Caco-2 (cell line): ENCODE measurements at regions not wholly inside any gene's neighbourhood (a gene's known extent, or its start where the extent isn't known, plus 50 kb on each side); places are given as distances from the start of the nearest gene placed in this dataset.

ENCODE experiments used
- BruUV-seq: library from RNA; stranded (reverse); fragments of 400-500 nt; replicated peaks from 2 replicates; lab custom pipeline; 2021; lab: Mats Ljungman, UMichigan
- CTCF ChIA-PET: fragments of 300-600 bp; sonication (Branson Sonifier 250); formaldehyde crosslinking; loops from one replicate; lab custom pipeline; 2022; ENCODE audit warnings: antibody characterized with exemption; lab: Charles Lee
- POLR2A ChIA-PET: fragments of 300-600 bp; sonication (Branson Sonifier 250); formaldehyde crosslinking; loops from one replicate; lab custom pipeline; 2022; ENCODE audit warnings: antibody characterized with exemption; lab: Charles Lee
- DNase-seq, 2 experiments: peaks; one replicate each; pipeline versions ENCODE4 v3.0.0 to v3.0.0-alpha.2; 2020 to 2022
- H3K27me3 ChIP-seq: replicated peaks from 2 replicates; pipeline ENCODE4 v1.6.0; 2011; ENCODE audit warnings: low read length; ENCODE audit not compliant: control insufficient read depth, insufficient read depth
- H3K36me3 ChIP-seq: 2 replicates; pipeline ENCODE4 v1.5.1; 2011; ENCODE audit warnings: low read length; ENCODE audit not compliant: control insufficient read depth, insufficient read depth
- H3K4me1 ChIP-seq: fragments of 250-450 bp; sonication (Bioruptor Pico); 2 replicates; pipeline ENCODE4 v1.5.1; 2020; ENCODE audit warnings: mild to moderate bottlenecking
- H3K4me3 ChIP-seq: 2 replicates; pipeline ENCODE4 v1.5.1; 2011; ENCODE audit warnings: low read depth, mild to moderate bottlenecking, control low read depth, low read length
- H3K9me3 ChIP-seq: fragments of 250-450 bp; sonication (Bioruptor Pico); 2 replicates; pipeline ENCODE4 v1.5.1; 2020; ENCODE audit warnings: mild to moderate bottlenecking, moderate library complexity
- H3K27ac Mint-ChIP-seq: one replicate; pipeline ENCODE4 v1.8.0; 2022; ENCODE audit warnings: mixed read lengths; ENCODE audit not compliant: unreplicated experiment
- H3K27me3 Mint-ChIP-seq: one replicate; pipeline ENCODE4 v1.8.0; 2022; ENCODE audit warnings: mixed read lengths; ENCODE audit not compliant: insufficient read depth, unreplicated experiment
- H3K36me3 Mint-ChIP-seq: one replicate; pipeline ENCODE4 v1.8.0; 2022; ENCODE audit warnings: mild to moderate bottlenecking, mixed read lengths; ENCODE audit not compliant: insufficient read depth, unreplicated experiment
- H3K4me1 Mint-ChIP-seq: one replicate; pipeline ENCODE4 v1.8.0; 2022; ENCODE audit warnings: low read depth, mixed read lengths; ENCODE audit not compliant: unreplicated experiment
- H3K4me3 Mint-ChIP-seq: one replicate; pipeline ENCODE4 v1.8.0; 2022; ENCODE audit warnings: mild to moderate bottlenecking, moderate library complexity, mixed read lengths; ENCODE audit not compliant: unreplicated experiment
- H3K9me3 Mint-ChIP-seq: one replicate; pipeline ENCODE4 v1.8.0; 2022; ENCODE audit warnings: mixed read lengths; ENCODE audit not compliant: unreplicated experiment
- intact Hi-C: fragments of 100-400 bp; cut with micrococcal nuclease; formaldehyde crosslinking; loops from one replicate; pipeline ENCODE4 v1.10.0; 2022; ENCODE audit not compliant: unreplicated experiment
- TF ChIP-seq, protein P1 (sequence below), 2 experiments: fragments of 200-600 bp in 1 of 2; IDR thresholded peaks; 1 replicate in 1 of 2; 2 replicates in 1 of 2; pipeline versions ENCODE4 v1.5.1 to v1.8.0; 2011 to 2022; ENCODE audit warnings: antibody characterized with exemption in 1 of 2, control low read depth in 1 of 2, inconsistent platforms in 1 of 2, low read depth in 1 of 2, low read length in 1 of 2, mild to moderate bottlenecking in 1 of 2, moderate library complexity in 1 of 2; ENCODE audit not compliant: insufficient read depth in 1 of 2, severe bottlenecking in 1 of 2, unreplicated experiment in 1 of 2

DNA sequence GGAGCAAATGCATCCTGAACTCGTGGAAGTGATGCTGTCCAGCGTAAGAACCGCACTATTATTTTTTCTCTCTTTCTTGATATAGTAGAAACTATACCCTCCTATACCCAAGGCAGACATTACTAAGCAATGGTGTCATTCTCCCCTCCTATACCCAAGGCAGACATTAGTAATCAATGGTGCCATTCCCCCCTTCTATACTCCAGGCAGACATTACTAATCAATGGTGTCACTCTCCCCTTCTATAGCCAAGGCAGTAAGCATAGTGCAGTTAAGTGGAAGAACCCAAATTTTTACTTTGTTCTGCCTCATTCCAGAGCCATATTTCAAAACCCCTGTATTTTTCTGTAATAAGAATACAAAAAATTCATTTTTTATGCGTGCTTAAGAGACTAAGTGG is 506.2 kb upstream of the EEF2KMT start:
- no peak for DNase-seq
- Mint-ChIP-seq H3K4me1 (no peaks in the 10 kb centered on the region), H3K4me3 (no peak overlapping the region), H3K36me3 (no peaks in the 10 kb centered on the region), H3K27ac (no peak overlapping the region), H3K9me3 (no peaks in the 10 kb centered on the region), H3K27me3 (peaks cover 3% of the 10 kb centered on the region)
- intact Hi-C loops: no loop called here
- BruUV-seq: no TSS peak
- Histone ChIP-seq H3K27me3 (no peaks in the 10 kb centered on the region), H3K9me3 (no peaks in the 10 kb centered on the region), H3K36me3 (no peaks in the 10 kb centered on the region), H3K4me1 (no peaks in the 10 kb centered on the region), H3K4me3 (no peak overlapping the region)
- TF ChIP-seq, protein P1, sequence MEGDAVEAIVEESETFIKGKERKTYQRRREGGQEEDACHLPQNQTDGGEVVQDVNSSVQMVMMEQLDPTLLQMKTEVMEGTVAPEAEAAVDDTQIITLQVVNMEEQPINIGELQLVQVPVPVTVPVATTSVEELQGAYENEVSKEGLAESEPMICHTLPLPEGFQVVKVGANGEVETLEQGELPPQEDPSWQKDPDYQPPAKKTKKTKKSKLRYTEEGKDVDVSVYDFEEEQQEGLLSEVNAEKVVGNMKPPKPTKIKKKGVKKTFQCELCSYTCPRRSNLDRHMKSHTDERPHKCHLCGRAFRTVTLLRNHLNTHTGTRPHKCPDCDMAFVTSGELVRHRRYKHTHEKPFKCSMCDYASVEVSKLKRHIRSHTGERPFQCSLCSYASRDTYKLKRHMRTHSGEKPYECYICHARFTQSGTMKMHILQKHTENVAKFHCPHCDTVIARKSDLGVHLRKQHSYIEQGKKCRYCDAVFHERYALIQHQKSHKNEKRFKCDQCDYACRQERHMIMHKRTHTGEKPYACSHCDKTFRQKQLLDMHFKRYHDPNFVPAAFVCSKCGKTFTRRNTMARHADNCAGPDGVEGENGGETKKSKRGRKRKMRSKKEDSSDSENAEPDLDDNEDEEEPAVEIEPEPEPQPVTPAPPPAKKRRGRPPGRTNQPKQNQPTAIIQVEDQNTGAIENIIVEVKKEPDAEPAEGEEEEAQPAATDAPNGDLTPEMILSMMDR (IDR thresholded peaks at IDR 0.05; ENCODE audit: insufficient read depth in 1 of 2, low read depth in 1 of 2, low read length in 1 of 2, severe bottlenecking in 1 of 2, unreplicated experiment in 1 of 2): no peak
- CTCF ChIA-PET: no interaction called here
- POLR2A ChIA-PET: no interaction called here

DNA sequence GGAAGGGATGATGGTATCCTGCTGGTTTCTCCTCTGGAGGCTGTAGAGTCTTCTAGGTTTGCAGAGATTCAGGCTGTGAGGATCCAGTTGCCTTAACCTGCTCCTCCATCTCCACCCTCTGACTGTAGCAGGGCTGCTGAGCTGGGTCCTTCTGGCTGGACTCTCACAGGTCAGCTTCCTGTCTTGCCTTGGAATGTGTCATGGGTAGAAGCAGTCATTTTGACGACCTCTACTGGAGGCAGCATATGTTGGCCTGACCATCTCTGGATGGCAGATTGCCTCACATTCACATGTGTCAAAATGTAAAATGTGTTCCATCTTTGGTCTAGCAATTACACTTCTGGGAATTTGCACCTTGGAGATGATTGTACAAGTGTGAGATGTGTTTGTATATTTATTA is 504.4 kb upstream of the EEF2KMT start:
- H3K4me3 ChIP-seq: no peak overlapping the region
- TF ChIP-seq, protein P1 (IDR thresholded peaks at IDR 0.05; ENCODE audit: insufficient read depth in 1 of 2, low read depth in 1 of 2, low read length in 1 of 2, severe bottlenecking in 1 of 2, unreplicated experiment in 1 of 2): no peak
- Mint-ChIP-seq H3K9me3 (no peaks in the 10 kb centered on the region), H3K27me3 (peaks cover 3% of the 10 kb centered on the region), H3K4me1 (no peaks in the 10 kb centered on the region), H3K27ac (no peak overlapping the region), H3K4me3 (no peak overlapping the region), H3K36me3 (no peaks in the 10 kb centered on the region)
- no peaks in the 10 kb centered on the region for H3K4me1 ChIP-seq
- intact Hi-C loops: no loop called here
- no TSS peak for BruUV-seq
- ChIA-PET POLR2A (no interaction called here), CTCF (no interaction called here)
- DNase-seq: no peak
- no peaks in the 10 kb centered on the region for H3K27me3 ChIP-seq
- H3K9me3 ChIP-seq: no peaks in the 10 kb centered on the region
- no peaks in the 10 kb centered on the region for H3K36me3 ChIP-seq

- BruUV-seq: no TSS peak
- ChIA-PET CTCF (no interaction called here), POLR2A (no interaction called here)
- H3K36me3 Mint-ChIP-seq: no peaks in the 10 kb centered on the region
- peaks cover 3% of the 10 kb centered on the region for H3K27me3 Mint-ChIP-seq
- no peaks in the 10 kb centered on the region for H3K4me1 Mint-ChIP-seq
- intact Hi-C loops: no loop called here
- H3K4me3 Mint-ChIP-seq: no peak overlapping the region
- H3K27me3 ChIP-seq: no peaks in the 10 kb centered on the region
- no peaks in the 10 kb centered on the region for H3K9me3 Mint-ChIP-seq
- DNase-seq: no peak
- H3K36me3 ChIP-seq: no peaks in the 10 kb centered on the region
- no peak overlapping the region for H3K4me3 ChIP-seq
- no peak overlapping the region for H3K27ac Mint-ChIP-seq
- H3K9me3 ChIP-seq: no peaks in the 10 kb centered on the region
- TF ChIP-seq, protein P1 (IDR thresholded peaks at IDR 0.05; ENCODE audit: insufficient read depth in 1 of 2, low read depth in 1 of 2, low read length in 1 of 2, severe bottlenecking in 1 of 2, unreplicated experiment in 1 of 2): no peak
- H3K4me1 ChIP-seq: no peaks in the 10 kb centered on the region
Observed at GRCh38 chr16:5598793-5599192, 501.2 kb upstream of the EEF2KMT start.
